ENCODE measurements at regions not wholly inside any gene's neighbourhood (a gene's known extent, or its start where the extent isn't known, plus 50 kb on each side); places are given as distances from the start of the nearest gene placed in this dataset.

DNA sequence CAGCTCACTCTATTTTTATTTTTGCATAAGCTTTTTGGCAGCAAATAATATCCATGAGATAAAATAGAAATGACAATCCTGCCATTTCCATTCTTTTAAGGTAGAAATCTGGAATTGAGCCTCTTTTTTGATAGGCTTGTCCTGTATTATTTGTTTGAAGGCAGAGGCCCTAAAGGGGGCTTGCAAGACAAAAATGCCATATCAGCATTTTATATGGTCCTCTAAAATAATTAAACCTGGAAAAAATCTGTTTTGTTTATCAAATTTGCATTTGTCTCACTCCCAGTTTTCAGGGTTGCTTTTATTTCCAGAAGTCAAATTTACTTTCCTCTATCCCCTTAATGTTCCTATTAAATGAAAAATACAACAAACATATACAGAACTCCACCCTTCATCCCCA, 134.9 kb upstream of the GAP43 start:
- intact Hi-C loops (cut with DNase I; ENCODE audit: low total_unique reads): no loop called here
- H3K27me3 ChIP-seq (replicated peaks in 1 of 7): no peaks in the 10 kb centered on the region

GRCh38 chr3:115494826-115495225, 128.5 kb upstream of the GAP43 start:
- intact Hi-C loops (cut with DNase I; ENCODE audit: low total_unique reads): no loop called here
- 85 to 90% (median 86%) methylated on average over 2 of the region's 2 CpGs for WGBS, 5 donors
- Histone ChIP-seq H3K9me3 (peaks cover 0 to 9% (median 0%) of the 10 kb centered on the region in 8 donors), H3K36me3 (no peaks in the 10 kb centered on the region), H3K4me1 (peaks cover 0 to 11% (median 0%) of the 10 kb centered on the region in 6 donors), H3K27me3 (replicated peaks in 1 of 7) (no peaks in the 10 kb centered on the region), H3K4me3 (no peak overlapping the region), H3K27ac (no peak overlapping the region)
- DNase-seq: no peak
- TF ChIP-seq POLR2A (IDR thresholded peaks at IDR 0.05) (no peak), POLR2AphosphoS5 (IDR thresholded peaks at IDR 0.05) (no peak)
- TF ChIP-seq, protein P1, sequence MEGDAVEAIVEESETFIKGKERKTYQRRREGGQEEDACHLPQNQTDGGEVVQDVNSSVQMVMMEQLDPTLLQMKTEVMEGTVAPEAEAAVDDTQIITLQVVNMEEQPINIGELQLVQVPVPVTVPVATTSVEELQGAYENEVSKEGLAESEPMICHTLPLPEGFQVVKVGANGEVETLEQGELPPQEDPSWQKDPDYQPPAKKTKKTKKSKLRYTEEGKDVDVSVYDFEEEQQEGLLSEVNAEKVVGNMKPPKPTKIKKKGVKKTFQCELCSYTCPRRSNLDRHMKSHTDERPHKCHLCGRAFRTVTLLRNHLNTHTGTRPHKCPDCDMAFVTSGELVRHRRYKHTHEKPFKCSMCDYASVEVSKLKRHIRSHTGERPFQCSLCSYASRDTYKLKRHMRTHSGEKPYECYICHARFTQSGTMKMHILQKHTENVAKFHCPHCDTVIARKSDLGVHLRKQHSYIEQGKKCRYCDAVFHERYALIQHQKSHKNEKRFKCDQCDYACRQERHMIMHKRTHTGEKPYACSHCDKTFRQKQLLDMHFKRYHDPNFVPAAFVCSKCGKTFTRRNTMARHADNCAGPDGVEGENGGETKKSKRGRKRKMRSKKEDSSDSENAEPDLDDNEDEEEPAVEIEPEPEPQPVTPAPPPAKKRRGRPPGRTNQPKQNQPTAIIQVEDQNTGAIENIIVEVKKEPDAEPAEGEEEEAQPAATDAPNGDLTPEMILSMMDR (IDR thresholded peaks at IDR 0.05 in 8 of 11, conservative IDR thresholded peaks at IDR 0.05 in 3 of 11): no peak

More for the DNA sequence above, 134.9 kb upstream of the GAP43 start:
- Histone ChIP-seq H3K36me3 (no peaks in the 10 kb centered on the region), H3K27ac (no peak overlapping the region), H3K9me3 (no peaks in the 10 kb centered on the region), H3K4me1 (no peaks in the 10 kb centered on the region), H3K4me3 (no peak overlapping the region)
- TF ChIP-seq POLR2A (IDR thresholded peaks at IDR 0.05): no peak
- no peak for DNase-seq

GRCh38 chr3:115498421-115498820, 124.9 kb upstream of the GAP43 start:
- Histone ChIP-seq H3K27me3 (replicated peaks in 1 of 7) (no peaks in the 10 kb centered on the region), H3K27ac (peak overlapping the region in 4 of 8 donors; percentile 2 to 42 (median 14)), H3K9me3 (peaks cover 0 to 9% (median 0%) of the 10 kb centered on the region in 8 donors), H3K4me1 (peaks cover 0 to 25% (median 0%) of the 10 kb centered on the region in 6 donors), H3K36me3 (no peaks in the 10 kb centered on the region), H3K4me3 (no peak overlapping the region)
- TF ChIP-seq, protein P1 (IDR thresholded peaks at IDR 0.05 in 8 of 11, conservative IDR thresholded peaks at IDR 0.05 in 3 of 11): no peak
- no peak for TF ChIP-seq POLR2AphosphoS5 (IDR thresholded peaks at IDR 0.05)
- TF ChIP-seq POLR2A (IDR thresholded peaks at IDR 0.05): no peak
- intact Hi-C loops (cut with DNase I; ENCODE audit: low total_unique reads): no loop called here
- 56 to 93% (median 74%) methylated on average over 1 of the region's 1 CpG for WGBS, 5 donors
- no peak for DNase-seq

- H3K27ac ChIP-seq: peak overlapping the region in 4 of 8 donors; percentile 2 to 42 (median 14)
- H3K27me3 ChIP-seq (replicated peaks in 1 of 7): no peaks in the 10 kb centered on the region
- no peak for TF ChIP-seq POLR2AphosphoS5 (IDR thresholded peaks at IDR 0.05)
- TF ChIP-seq, protein P1 (IDR thresholded peaks at IDR 0.05 in 8 of 11, conservative IDR thresholded peaks at IDR 0.05 in 3 of 11): no peak
- no peak for TF ChIP-seq POLR2A (IDR thresholded peaks at IDR 0.05)
- 60 to 71% (median 64%) methylated on average over 1 of the region's 1 CpG for WGBS, 5 donors
- peaks cover 0 to 9% (median 0%) of the 10 kb centered on the region in 8 donors for H3K9me3 ChIP-seq
- H3K36me3 ChIP-seq: no peaks in the 10 kb centered on the region
- no peak for DNase-seq
- intact Hi-C loops (cut with DNase I; ENCODE audit: low total_unique reads): no loop called here
- H3K4me3 ChIP-seq: no peak overlapping the region
- peaks cover 0 to 25% (median 0%) of the 10 kb centered on the region in 6 donors for H3K4me1 ChIP-seq
Measured at GRCh38 chr3:115498898-115499297, 124.4 kb upstream of the GAP43 start.

DNA sequence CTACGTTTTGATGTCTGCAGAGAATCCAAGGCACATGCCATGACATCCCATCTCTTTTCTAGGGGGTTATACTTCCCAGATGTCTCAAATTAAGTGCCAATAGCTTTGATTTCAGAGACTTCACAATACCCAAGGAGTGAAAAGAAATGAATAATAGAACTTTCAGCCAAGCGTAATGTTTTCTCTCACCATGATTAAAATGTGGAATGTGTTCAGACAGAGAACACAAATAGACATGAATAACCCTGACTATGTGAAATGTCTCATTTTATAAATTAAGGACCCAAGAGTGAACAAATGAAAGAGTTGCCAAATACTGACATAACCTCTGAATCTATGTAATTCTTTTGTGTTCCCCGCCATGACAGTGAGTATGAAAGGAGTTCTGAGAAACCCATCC, 123.6 kb upstream of the GAP43 start:
- peaks cover 0 to 9% (median 0%) of the 10 kb centered on the region in 8 donors for H3K9me3 ChIP-seq
- no peak overlapping the region for H3K4me3 ChIP-seq
- peaks cover 0 to 25% (median 0%) of the 10 kb centered on the region in 6 donors for H3K4me1 ChIP-seq
- no peaks in the 10 kb centered on the region for H3K27me3 ChIP-seq (replicated peaks in 1 of 7)
- intact Hi-C loops (cut with DNase I; ENCODE audit: low total_unique reads): no loop called here
- WGBS, 5 donors: 88 to 92% (median 90%) methylated on average over 3 of the region's 3 CpGs
- DNase-seq: no peak
- no peaks in the 10 kb centered on the region for H3K36me3 ChIP-seq
- no peak overlapping the region for H3K27ac ChIP-seq
- TF ChIP-seq, protein P1 (IDR thresholded peaks at IDR 0.05 in 8 of 11, conservative IDR thresholded peaks at IDR 0.05 in 3 of 11): no peak
- TF ChIP-seq POLR2A (IDR thresholded peaks at IDR 0.05) (no peak), POLR2AphosphoS5 (IDR thresholded peaks at IDR 0.05) (no peak)

Data from spleen (tissue), 11 donors.